ENCODE measurements at regions not wholly inside any gene's neighbourhood (a gene's known extent, or its start where the extent isn't known, plus 50 kb on each side); places are given as distances from the start of the nearest gene placed in this dataset.

DNA sequence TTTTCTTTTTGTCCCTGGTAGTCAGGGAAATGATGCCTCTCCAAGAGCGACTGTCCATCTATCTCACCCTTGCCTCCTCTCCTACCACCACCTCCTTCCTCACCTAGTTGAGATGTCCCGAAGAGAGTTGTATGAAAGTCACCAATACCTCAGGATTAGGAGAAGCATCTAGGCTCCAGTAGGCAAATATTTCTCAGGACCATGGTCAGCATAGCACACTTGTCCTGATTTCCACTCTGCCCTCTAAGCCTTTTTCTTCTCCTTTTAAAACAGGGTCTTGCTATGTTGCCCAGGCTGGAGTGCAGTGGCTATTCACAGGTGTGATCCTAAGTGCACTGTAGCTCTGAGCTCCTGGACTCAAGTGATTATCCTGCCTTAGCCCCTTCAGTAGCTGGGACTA lies 268.4 kb upstream of the PELI2 start:
- no peak overlapping the region for H3K9ac ChIP-seq (replicated peaks; ENCODE audit: extremely low read depth, insufficient read depth, low read length)
- H3K4me1 ChIP-seq (ENCODE audit: control insufficient read depth, extremely low read depth, insufficient read depth, low read length), result peaks cover 8% of the 10 kb centered on the region
- TF ChIP-seq MYC (IDR thresholded peaks at IDR 0.05; ENCODE audit: low read depth, low read length) (no peak), GATA2 (IDR thresholded peaks at IDR 0.05; ENCODE audit: insufficient read depth, insufficient read length, low read depth, low read length) (no peak), JUN (IDR thresholded peaks at IDR 0.05; ENCODE audit: borderline replicate concordance, insufficient read depth, insufficient read length, low read depth) (no peak), POLR2A (IDR thresholded peaks at IDR 0.05; ENCODE audit: low read depth, low read length) (no peak)
- TF ChIP-seq, protein P1, sequence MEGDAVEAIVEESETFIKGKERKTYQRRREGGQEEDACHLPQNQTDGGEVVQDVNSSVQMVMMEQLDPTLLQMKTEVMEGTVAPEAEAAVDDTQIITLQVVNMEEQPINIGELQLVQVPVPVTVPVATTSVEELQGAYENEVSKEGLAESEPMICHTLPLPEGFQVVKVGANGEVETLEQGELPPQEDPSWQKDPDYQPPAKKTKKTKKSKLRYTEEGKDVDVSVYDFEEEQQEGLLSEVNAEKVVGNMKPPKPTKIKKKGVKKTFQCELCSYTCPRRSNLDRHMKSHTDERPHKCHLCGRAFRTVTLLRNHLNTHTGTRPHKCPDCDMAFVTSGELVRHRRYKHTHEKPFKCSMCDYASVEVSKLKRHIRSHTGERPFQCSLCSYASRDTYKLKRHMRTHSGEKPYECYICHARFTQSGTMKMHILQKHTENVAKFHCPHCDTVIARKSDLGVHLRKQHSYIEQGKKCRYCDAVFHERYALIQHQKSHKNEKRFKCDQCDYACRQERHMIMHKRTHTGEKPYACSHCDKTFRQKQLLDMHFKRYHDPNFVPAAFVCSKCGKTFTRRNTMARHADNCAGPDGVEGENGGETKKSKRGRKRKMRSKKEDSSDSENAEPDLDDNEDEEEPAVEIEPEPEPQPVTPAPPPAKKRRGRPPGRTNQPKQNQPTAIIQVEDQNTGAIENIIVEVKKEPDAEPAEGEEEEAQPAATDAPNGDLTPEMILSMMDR (IDR thresholded peaks at IDR 0.05; ENCODE audit: extremely low read depth in 1 of 2, insufficient read depth in 1 of 2, low read depth in 1 of 2, low read length in 2 of 2), result no peak
- dilution Hi-C loops (cut with MboI; ENCODE audit: extremely low pct_ligation_motif_present, low sequenced_read_pairs), result no loop called here
- intact Hi-C loops (cut with micrococcal nuclease), result loop anchor here (10.0 kb wide), 1 partner anchor 575 kb away; no protein-coding TSS in a partner anchor
- no peak overlapping the region for H3K4me2 ChIP-seq (ENCODE audit: insufficient read depth, low read length)
- H3K9me1 ChIP-seq (replicated peaks; ENCODE audit: control insufficient read depth, extremely low read depth, insufficient read depth, low read length), result no peaks in the 10 kb centered on the region
- no peak overlapping the region for H3K27ac ChIP-seq (ENCODE audit: insufficient read depth, low read depth, low read length)
- H2AFZ ChIP-seq (ENCODE audit: low read depth, low read length), result no peak overlapping the region
- ChIA-PET CTCF (interaction anchor here (1.0 to 2.7 kb wide), 3 partner anchors 28 to 490 kb away, joined by 3 to 9 read pairs (median 4); no protein-coding TSS in a partner anchor), POLR2A (no interaction called here)
- DNase-seq (ENCODE audit: low read depth, low spot score) (no peak), FAIRE-seq (no peak)
- no peaks in the 10 kb centered on the region for H3K9me3 ChIP-seq (replicated peaks; ENCODE audit: control insufficient read depth, insufficient read depth, low read length)
- H3K27me3 ChIP-seq (ENCODE audit: control insufficient read depth in 2 of 2, insufficient read depth in 2 of 2, low read length in 2 of 2), result no peaks in the 10 kb centered on the region
- no peaks in the 10 kb centered on the region for H3K36me3 ChIP-seq (ENCODE audit: control insufficient read depth in 2 of 2, extremely low read depth in 1 of 2, insufficient read depth in 2 of 2, low read length in 2 of 2)
- BruUV-seq (replicated peaks), result no TSS peak
- H3K4me3 ChIP-seq (replicated peaks in 1 of 3; ENCODE audit: insufficient read depth in 1 of 3, low read depth in 1 of 3, low read length in 3 of 3), result no peak overlapping the region
- no peaks in the 10 kb centered on the region for H3K79me2 ChIP-seq (ENCODE audit: control insufficient read depth, insufficient read depth, low read length)
- H4K20me1 ChIP-seq (replicated peaks; ENCODE audit: control insufficient read depth, extremely low read depth, insufficient read depth, low read length), result no peaks in the 10 kb centered on the region

DNA sequence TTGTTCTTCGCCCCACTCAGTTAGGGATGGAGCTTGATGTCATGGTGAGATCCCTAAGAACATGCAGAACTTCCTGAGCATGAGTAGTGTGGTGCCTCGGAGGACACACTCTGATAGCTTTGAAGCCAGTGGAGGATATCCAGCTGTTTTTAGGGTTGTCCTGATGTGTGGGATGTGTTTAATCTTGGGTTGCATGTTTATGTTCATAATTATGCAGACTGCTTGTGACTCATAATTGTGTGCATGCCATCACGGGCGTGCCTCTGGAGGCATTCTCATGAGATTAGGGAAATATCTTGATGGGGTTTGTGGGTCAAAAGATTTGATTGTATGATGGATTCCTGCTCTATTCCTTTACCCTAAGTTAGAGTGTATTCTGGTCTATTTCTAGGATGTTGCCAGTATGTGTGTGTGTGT lies 267.4 kb upstream of the PELI2 start:
- H3K9me1 ChIP-seq (replicated peaks; ENCODE audit: control insufficient read depth, extremely low read depth, insufficient read depth, low read length), result no peaks in the 10 kb centered on the region
- no peak overlapping the region for H3K27ac ChIP-seq (ENCODE audit: insufficient read depth, low read depth, low read length)
- H3K9me3 ChIP-seq (replicated peaks; ENCODE audit: control insufficient read depth, insufficient read depth, low read length), result no peaks in the 10 kb centered on the region
- ChIA-PET CTCF (interaction anchor here (0.9 to 2.7 kb wide), 5 partner anchors 36 to 624 kb away, joined by 3 to 9 read pairs (median 4); no protein-coding TSS in a partner anchor), POLR2A (no interaction called here)
- peak overlapping the region; percentile 13 for H3K4me2 ChIP-seq (ENCODE audit: insufficient read depth, low read length)
- H2AFZ ChIP-seq (ENCODE audit: low read depth, low read length), result peak overlapping the region; percentile 7
- no TSS peak for BruUV-seq (replicated peaks)
- intact Hi-C loops (cut with micrococcal nuclease), result no loop called here
- H3K4me1 ChIP-seq (ENCODE audit: control insufficient read depth, extremely low read depth, insufficient read depth, low read length), result peaks cover 8% of the 10 kb centered on the region
- dilution Hi-C loops (cut with MboI; ENCODE audit: extremely low pct_ligation_motif_present, low sequenced_read_pairs), result no loop called here
- FAIRE-seq (no peak), DNase-seq (ENCODE audit: low read depth, low spot score) (peak; percentile 24)
- TF ChIP-seq JUN (IDR thresholded peaks at IDR 0.05; ENCODE audit: borderline replicate concordance, insufficient read depth, insufficient read length, low read depth) (no peak), FOS (IDR thresholded peaks at IDR 0.05; ENCODE audit: borderline replicate concordance, insufficient read depth, low read length) (peak; percentile 39)
- no peaks in the 10 kb centered on the region for H3K79me2 ChIP-seq (ENCODE audit: control insufficient read depth, insufficient read depth, low read length)
- no peaks in the 10 kb centered on the region for H4K20me1 ChIP-seq (replicated peaks; ENCODE audit: control insufficient read depth, extremely low read depth, insufficient read depth, low read length)
- H3K4me3 ChIP-seq (replicated peaks in 1 of 3; ENCODE audit: insufficient read depth in 1 of 3, low read depth in 1 of 3, low read length in 3 of 3), result no peak overlapping the region
- no peak overlapping the region for H3K9ac ChIP-seq (replicated peaks; ENCODE audit: extremely low read depth, insufficient read depth, low read length)
- no peaks in the 10 kb centered on the region for H3K36me3 ChIP-seq (ENCODE audit: control insufficient read depth in 2 of 2, extremely low read depth in 1 of 2, insufficient read depth in 2 of 2, low read length in 2 of 2)
- no peaks in the 10 kb centered on the region for H3K27me3 ChIP-seq (ENCODE audit: control insufficient read depth in 2 of 2, insufficient read depth in 2 of 2, low read length in 2 of 2)
